NCI-H1436 (cell line): ENCODE measurements at regions not wholly inside any gene's neighbourhood (a gene's known extent, or its start where the extent isn't known, plus 50 kb on each side); places are given as distances from the start of the nearest gene placed in this dataset.

ENCODE experiments used
- DNase-seq: peaks from one replicate; lab custom pipeline; 2025; lab: John Stamatoyannopoulos, UW

DNA sequence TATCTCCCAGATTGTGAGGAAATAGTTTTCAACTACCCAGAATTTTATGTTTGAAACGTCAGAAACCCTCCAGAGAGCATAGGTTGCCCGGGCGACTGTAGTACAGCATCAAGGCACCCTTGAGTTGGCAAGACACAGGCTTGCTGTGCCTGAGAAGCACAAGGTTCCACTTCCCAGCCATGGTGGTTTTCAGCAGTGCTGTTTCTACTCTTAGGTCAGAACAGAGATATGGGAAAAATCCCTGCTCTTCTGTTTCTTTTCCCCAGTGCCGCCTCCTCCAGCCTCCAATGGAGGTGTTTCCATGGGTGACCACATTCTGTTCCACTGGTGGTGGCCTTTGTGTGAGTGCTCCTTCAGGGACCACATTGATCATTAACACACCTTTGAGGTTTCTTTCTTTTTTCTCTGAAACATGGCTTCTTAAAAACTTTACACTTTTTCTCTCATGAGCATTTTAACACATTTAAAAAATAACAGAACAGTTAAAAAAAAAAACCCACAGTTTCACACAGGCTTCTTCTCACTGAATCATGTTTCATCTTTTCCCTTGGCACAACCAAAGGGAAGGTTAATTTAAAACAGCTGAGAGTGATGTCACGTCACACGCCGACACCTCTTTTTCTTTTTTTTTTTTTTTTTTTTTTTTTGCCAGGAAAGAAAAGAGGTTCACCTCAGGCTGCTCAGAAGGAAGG is 229.3 kb upstream of the HDAC4 start:
- DNase-seq = no peak

DNA sequence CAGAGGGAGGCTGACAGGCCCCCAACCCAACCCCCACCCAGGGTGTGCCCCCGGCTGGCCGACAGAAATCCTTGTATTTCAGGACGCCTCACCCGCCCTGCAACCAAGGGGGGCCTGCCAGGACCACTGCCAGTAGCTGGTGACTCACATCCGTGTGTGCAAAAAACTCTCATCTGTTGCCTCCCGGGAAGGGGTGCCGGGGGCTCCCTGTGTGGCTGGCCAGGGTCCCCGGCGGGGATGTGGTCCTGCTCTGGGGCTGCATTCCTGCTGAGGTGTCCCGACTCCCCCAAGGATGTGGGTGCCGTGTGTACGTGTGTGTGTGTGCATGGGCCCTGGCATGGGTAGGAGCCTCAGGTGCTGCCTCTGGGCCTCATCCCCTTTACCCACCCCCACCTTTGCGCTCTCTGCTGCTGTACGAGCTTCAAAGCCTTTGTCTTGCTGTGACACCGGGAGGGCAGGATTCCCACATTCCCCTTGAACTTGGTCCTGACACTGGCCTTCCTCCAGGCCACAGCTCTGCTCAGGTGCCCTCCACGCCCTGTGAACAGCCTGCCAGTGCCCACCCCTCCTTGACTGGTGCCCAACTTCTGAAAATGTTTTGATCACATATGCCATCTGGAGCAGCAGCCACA is 226.3 kb upstream of the HDAC4 start:
- DNase-seq = no peak

DNA sequence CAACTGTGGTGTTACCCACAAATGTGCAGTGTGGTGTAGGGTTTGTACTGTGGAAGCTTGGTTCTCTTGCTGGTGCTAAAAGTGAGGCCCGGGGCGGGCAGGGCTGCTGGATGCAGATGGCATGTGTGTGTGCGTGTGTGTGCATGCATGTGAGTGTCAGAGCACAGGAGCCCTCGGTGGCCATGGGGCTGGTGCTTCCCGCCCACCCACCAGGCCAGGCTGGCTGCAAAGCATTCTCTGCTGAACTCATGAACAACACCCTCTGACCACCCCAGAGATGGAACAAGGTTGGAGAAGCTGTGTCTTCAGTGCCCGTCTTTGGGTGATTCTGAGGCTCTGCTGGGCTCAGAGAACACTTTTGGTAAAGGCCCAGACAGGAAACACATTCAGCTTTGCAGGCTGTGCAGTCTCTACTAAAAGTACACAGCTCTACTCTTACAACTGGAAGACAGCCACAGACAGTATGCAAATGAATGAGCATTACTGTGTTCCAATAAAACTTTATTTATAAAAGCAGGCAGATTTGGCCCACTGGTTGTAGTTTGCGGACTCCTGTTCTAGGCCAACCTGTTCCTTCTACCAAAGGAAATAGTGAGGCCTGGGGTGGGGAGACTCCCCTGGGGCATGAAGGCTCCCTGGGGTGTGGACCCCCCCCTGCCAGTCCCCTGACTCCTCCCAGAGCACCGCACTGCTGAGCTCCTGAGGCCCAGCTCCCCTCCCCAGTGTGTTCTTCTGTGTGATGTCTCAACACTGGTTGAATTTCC is 225.3 kb upstream of the HDAC4 start:
- DNase-seq = no peak

DNA sequence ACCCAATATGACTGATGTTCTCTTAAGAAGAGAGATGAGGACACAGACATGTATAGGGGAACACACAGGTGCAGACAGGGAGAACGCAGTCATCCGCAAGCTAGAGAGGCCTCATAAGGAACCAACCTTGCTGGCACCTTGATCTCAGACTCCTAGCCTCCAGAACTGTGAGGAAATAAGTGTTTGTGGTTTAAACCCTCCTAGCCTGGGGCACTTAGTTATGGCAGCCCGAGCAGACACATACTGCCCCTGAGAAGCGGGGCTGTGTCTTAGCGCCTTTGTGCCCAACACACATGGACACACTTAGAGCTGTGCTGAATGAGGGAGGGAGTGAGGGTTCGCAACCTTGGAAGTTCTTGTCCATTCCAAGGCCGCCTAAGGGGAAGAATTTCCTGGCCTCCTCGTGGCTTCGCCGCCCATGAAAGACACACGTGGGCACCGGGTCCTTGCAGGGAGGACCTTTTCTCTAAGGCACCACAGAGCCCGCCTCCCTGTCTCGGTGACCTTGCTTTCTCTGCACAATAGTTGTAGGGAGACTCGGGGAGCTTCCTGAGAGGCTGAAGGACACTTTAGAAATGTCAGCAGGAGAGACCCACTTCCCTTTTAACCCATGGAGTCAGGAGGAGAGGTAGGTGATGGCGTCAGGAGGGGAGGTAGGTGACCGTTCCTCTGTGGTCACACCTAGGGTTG is 224.5 kb upstream of the HDAC4 start:
- no peak for DNase-seq

DNA sequence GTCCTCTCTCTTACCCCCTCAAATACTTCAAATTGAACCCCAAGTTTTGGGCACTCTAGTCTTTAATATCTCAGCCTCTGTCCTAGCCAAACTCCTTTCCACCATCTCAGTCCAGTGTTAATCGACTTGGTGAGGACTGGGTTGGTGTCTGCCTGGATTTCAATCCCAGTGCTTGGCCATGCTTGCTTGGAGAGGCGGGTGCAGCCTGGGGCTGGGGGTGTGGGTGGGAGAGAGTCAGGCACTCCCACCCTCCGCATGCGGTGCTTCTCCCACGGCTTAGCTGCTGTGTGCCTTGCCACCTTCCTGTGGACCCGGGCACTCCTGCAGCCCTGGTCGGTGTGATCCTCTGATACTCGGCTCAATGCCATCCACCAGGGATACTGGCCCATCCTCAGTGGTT is 220.8 kb upstream of the HDAC4 start:
- no peak for DNase-seq

DNA sequence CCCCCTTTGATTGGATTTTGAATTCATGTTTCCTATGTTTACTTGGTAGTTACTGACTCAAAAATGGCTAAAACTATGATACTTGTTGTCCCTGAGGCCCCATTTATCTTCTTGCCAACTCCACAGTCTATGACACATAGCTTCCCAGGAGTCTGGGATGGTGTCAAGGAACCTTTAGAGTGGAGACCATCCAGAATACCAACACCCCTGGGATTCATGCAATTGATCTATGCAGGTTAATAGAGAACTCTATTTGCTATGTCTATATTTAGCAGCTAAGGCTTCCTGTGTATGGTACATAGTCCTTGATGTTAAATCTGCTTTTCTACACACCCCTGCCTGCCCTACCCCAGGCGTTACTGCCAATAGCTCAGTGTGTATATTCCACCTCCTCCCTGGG is 218.5 kb upstream of the HDAC4 start:
- no peak for DNase-seq

DNA sequence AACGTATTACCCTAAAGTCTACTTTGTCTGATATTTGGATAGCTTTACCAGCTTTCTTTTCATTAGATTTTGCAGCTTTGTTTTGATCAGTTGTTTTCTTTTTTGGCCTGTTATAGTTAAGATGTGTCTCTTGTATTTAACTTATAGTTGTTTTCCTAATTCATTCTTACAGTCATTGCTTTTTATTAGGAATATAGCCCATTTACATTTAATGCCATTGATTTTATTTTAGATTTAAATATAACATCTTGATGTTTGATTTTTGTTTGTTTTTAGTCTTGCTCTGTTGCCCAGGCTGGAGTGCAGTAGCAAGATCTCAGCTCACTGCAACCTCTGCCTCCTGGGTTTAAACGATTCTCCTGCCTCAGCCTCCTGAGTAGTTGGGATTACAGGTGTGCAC is 215.9 kb upstream of the HDAC4 start:
- DNase-seq = no peak

DNA sequence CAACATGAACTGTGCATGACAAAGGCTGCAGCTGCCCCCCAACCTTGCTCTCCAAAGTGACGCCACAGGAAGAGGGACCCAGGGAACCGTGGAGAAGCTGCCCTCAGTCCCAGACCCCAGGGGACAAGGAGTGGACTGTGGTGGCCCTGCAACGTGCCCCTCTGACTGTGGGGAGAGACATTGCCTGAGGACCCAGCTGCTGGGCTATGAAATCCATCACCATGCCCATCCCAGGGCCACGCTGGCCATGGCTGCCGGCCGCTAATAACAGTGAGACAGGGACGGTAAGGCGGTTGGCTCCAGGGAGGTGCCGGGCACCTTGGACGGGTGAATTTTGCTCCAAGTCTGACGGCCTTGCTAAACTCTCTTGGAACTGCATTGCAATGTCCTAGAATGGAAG is 211.3 kb upstream of the HDAC4 start:
- DNase-seq = no peak

DNA sequence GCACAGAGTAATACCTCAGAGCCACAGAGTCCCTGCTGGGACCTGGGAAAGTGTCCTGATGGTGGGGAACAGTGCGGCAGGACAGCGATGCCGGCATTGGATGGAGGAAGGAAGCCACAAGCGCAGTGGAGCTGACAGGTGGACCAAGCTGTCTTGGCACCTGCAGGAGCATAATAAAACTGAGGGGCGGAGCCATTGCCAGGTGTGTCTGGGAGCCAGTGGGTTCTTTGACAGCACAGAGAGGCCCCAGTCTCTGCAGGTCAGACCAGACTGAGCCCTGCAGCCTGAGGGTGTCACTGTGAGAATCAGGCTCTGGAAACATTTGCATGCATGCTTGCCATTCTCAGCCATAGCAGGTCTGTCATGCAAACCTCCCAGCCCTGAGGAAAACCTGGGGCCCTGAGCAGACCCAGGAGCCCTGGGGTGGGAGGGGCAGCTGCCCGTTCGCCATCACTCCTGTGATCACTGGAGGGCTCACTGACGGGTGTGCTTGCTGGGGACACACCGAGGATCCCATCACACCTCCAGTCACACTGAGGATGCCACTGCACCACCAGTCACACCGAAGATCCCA is 210.5 kb upstream of the HDAC4 start:
- DNase-seq = no peak

DNA sequence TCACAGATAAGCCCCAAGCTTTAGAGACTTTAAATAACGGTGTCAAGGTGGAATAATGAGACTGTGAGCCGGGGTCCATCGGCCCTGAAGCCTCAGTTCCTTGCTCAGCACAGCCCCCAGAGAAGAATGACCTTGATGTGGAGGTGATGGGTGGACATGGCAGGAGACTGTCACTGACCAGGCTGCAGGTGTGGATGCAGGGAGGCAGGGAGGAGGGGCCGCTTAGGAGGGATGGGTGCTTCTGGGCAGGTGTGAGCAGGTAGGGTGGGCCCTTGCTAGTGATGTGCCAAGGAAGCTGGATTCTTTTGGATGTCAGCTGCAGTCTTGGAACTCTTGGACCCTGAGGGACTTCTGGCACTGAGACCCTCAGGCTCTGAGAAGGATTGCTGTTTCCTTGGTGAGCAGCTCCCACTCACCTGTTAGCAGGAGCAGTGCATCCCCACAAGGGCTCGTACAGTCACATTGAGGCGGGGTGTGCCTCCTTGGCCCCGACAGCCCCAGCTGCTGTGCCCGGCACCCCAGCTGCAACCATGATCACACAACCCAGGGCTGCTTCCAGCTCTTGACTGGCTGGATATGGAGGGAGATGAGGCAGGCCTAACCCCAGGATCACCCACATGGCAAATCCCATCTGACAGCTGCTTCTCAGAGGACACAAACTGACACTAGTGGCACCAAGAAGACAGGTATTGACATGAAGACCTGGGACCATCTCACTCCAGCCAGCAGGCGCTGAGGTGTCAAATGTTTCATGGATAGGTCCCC is 209.8 kb upstream of the HDAC4 start:
- DNase-seq = no peak

DNA sequence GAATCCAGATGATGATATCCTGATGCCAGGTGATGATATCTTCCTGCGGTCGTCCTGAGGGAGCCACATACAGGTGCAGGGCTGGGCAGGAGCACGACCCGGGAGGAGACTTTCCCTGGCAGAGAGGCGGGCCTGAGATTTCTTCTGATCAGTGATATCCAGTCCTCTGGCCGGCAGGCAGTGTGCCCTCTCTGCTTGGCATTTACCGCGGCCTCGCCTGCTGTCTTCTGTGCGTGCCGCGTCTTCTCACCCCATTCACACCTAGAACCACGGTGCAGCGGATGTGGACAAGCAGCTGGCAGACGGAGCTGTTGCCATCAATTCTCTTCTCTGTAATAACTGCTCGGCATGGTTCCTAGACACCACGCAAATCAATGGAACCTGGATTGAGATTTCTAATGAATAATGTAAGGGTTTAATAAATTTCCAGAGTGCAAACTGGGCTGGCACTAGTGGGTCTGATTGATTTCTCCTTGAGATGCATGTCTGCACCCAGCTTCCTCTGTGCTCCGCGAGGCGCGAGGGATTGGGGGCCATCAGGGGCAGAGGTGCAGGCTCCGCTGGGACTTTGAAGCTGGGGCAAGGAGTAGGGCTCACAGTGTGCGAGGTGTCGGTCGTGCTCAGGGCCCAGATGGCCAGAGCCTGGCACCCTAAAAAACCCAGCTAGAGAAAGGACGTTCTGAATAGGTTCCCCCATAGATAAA is 208.9 kb upstream of the HDAC4 start:
- DNase-seq = no peak

DNA sequence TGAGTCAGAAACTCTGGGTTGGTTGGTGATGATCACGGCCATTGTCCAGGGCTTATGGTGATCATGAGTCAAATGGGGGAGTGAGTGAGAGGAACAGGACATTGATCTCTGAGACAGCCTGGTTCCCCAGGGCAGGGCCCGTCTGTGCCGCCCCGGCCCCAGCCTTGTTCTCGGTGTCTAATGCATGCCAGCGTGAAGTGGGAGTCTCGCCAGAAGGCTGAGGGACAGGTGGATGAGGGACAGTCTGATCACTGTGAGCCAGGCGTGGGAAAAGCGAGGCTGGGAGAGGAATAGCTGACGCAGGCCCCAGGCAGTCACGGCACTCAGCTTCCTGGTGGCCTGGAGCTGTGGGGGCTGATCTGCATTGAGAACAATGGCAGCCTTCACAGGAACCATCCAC is 208.3 kb upstream of the HDAC4 start:
- no peak for DNase-seq

DNA sequence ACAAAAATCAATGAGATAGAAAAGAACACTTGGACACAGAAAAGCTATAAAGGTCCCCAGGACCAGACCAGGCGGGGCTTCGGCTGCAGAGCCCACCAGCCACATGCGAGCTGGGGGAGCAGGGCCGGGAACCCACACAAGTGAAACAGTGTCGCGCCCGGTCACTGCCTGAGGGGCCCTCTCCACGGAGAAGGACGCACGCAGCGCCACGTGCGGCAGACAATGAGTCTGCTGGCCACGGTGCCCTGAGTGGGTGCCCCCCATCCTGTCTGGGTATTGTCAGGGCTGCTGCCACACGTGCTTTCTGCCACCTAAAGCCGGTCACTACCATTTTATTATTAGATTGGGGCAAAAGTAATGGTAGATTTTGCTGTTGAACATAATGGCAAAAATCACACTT is 207.9 kb upstream of the HDAC4 start:
- DNase-seq = no peak

DNA sequence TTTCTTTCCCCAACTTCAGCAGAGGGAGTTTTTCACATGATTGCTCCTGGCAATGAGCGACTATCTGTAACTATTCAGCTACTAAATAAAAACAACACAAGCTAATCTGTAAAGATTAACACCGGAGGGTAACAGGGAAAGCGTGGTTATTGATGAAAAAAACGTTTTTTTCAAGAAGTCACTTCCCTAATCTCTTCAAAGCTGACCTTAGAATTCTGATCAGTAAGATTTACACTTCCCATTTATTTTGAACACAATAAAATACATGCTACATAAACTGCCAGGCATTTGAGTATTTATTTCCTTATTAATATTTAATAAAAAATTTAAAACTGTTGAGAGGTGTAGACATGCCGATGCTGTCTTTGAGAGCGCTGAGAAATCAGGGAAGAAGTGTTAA is 207.4 kb upstream of the HDAC4 start:
- DNase-seq = no peak

DNA sequence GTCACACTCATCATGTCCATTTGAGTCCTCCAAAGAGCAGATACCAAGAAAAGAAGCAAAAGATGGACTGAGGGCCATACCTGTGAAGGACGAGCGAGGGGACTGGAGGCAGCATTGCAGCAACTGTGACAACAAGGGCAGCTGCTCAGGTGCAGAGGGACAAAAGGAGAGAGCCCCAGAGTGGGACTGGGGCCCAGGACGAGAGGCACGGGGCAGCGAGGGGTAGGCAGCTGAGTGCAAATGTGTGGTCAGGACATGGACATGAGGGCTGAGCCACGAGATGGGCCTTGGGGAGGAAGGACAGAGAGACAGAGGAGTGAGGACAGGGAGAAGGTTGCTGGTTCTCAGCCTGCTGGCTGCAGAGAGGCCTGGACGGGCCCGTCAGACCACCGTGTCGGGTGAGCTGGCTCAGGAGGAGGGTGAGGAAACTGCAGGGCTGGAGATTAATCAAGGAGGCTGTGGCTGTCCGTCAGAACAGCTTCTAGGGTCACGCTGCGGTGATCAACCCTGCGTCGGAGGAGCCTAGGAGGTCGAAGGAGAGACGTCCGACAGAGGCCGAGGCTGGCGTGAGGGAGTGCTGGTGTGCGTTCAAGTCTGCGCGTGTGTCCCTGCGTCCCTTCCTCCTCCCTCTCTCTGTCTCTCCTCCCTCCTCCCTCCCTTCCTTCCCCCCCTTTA is 206.8 kb upstream of the HDAC4 start:
- DNase-seq = no peak

DNA sequence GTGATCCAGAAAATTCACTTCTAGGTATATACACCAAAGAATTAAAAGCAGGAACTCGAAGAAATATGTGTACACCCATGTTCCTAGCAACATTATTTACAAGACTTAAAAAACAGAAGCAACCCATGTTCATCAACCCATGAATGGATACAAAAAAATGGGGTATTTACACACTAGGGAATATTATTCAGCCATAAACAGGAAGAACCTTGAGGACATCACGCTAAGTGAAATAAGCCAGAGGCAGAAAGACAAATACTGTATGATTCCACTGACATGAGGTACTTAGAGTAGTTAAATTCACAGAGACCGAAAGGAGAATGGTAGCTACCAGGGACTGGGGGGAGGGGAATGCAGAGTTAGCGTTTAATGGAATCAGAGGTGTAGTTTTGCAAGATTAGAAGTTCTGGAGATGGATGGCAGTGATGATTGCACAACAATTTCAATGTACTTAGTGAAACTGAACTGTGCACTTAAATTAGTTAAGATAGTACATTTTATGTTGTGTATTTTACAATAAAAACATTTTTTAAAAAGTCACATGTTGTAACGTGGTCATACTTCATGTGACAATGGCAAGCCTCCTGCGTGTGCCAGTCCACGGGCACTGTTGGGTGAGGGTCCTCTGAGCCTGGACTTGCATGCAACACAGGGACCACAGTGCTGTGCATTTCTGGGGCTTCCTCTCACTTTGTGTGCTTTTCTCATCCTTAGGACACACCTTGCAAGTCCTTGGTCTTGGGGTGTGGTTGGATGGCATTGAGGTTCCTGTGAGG is 206.1 kb upstream of the HDAC4 start:
- no peak for DNase-seq

DNA sequence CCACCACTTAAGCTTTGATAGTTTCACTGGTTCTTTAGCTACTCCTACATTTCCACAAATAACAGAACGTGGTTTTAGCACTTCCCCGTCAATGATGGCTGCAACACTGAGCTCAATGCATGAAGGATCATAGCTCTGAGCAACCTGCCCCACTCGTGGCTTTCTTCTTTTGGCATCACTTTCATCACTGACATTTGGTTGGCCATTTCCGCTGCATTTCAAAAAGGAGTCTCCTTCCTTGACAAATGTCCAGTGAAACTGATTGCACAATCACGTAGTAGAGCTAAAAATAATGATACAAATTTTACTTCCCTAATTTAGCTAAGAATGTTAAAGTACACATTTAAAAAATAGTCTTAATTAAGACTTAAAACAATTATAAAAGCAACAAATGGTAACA is 205.2 kb upstream of the HDAC4 start:
- DNase-seq = no peak

DNA sequence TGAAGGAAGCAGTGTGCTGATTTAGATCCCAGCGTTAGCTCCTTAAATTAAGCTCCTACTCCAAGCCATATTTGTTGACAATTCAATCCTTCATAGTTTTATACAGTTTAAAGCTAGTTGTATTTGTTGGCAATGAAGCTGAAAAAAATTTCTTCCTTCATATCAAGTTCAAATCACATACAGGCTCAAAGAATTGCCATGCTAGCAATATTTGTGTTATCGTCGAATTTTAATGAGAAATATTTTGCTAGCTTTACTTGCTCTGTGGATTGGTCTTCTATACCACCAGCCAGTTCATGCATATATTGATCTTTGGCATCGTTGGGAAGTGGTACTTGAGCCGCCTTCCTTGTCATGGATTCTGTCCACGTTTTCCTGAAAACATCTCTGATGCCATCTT is 204.6 kb upstream of the HDAC4 start:
- DNase-seq = no peak

DNA sequence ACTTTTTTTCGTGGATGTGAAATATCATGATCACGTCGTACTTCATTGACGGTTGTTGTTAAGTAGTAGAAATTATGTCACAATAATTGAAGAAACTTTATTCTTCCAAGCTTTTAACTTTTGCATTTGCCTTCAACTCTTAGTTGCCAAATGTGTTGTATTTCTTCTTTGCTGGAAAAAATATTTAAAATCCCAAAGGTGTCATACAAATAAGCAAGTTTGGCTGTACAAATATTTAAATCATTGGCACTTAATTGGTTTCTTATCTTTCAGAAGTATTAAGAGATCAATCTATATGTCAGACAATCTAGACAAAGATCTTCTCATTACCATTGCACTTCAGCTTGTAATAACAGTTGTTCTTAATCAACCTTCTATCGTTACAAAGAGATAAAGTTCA is 204.0 kb upstream of the HDAC4 start:
- DNase-seq = no peak
